ENCODE measurements at regions not wholly inside any gene's neighbourhood (a gene's known extent, or its start where the extent isn't known, plus 50 kb on each side); places are given as distances from the start of the nearest gene placed in this dataset.

DNA sequence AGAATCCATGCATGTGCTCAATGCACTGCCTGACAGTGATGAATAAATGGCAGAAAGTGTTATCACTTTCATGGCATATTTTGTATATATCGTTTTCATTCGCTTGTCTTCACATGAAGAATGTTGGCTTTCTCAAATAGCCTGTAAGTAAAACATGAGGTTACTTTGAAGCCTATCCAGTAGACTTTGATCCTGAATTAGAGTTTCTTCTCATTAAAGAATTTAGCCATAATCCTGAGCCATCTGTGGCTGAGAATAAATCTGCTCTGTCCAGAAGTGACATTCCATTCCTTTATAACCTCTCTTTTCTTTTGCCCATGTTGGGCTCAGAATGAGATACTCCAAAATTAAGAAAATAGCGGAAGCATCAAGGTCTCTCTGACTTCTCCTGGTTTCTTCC, 1071.7 kb upstream of the TENM4 start:
- H3K27ac ChIP-seq (ENCODE audit: low read depth, low read length): no peak overlapping the region
- H3K36me3 ChIP-seq (ENCODE audit: control insufficient read depth, low read length): no peaks in the 10 kb centered on the region
- no peaks in the 10 kb centered on the region for H3F3A ChIP-seq (ENCODE audit: control insufficient read depth, insufficient read depth)
- no peak for TF ChIP-seq EZH2phosphoT487 (IDR thresholded peaks at IDR 0.05; ENCODE audit: borderline replicate concordance, low read length)
- TF ChIP-seq, protein P1, sequence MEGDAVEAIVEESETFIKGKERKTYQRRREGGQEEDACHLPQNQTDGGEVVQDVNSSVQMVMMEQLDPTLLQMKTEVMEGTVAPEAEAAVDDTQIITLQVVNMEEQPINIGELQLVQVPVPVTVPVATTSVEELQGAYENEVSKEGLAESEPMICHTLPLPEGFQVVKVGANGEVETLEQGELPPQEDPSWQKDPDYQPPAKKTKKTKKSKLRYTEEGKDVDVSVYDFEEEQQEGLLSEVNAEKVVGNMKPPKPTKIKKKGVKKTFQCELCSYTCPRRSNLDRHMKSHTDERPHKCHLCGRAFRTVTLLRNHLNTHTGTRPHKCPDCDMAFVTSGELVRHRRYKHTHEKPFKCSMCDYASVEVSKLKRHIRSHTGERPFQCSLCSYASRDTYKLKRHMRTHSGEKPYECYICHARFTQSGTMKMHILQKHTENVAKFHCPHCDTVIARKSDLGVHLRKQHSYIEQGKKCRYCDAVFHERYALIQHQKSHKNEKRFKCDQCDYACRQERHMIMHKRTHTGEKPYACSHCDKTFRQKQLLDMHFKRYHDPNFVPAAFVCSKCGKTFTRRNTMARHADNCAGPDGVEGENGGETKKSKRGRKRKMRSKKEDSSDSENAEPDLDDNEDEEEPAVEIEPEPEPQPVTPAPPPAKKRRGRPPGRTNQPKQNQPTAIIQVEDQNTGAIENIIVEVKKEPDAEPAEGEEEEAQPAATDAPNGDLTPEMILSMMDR (IDR thresholded peaks at IDR 0.05; ENCODE audit: low read depth, low read length, poor library complexity, severe bottlenecking): no peak
- H3K9me3 ChIP-seq (ENCODE audit: control insufficient read depth, insufficient read depth, low read length): no peaks in the 10 kb centered on the region
- H3K27me3 ChIP-seq (ENCODE audit: control insufficient read depth, low read length): no peaks in the 10 kb centered on the region
- no peaks in the 10 kb centered on the region for H3K79me2 ChIP-seq (ENCODE audit: control insufficient read depth, low read length)
- no peak overlapping the region for H3K4me2 ChIP-seq (ENCODE audit: low read length)
- no peaks in the 10 kb centered on the region for H4K20me1 ChIP-seq (ENCODE audit: control insufficient read depth, insufficient read depth, low read depth, low read length)
- H3K4me1 ChIP-seq (ENCODE audit: control insufficient read depth, low read length): no peaks in the 10 kb centered on the region
- no peak overlapping the region for H3K4me3 ChIP-seq (ENCODE audit: low read length)
- no peaks in the 10 kb centered on the region for H3K9me2 ChIP-seq (replicated peaks; ENCODE audit: control insufficient read depth, low read length)

GRCh38 chr11:80505771-80506170, 1064.9 kb upstream of the TENM4 start:
- H3K79me2 ChIP-seq (ENCODE audit: control insufficient read depth, low read length): no peaks in the 10 kb centered on the region
- H4K20me1 ChIP-seq (ENCODE audit: control insufficient read depth, insufficient read depth, low read depth, low read length): no peaks in the 10 kb centered on the region
- H3K27me3 ChIP-seq (ENCODE audit: control insufficient read depth, low read length): no peaks in the 10 kb centered on the region
- H3K9me2 ChIP-seq (replicated peaks; ENCODE audit: control insufficient read depth, low read length): no peaks in the 10 kb centered on the region
- H3K27ac ChIP-seq (ENCODE audit: low read depth, low read length): no peak overlapping the region
- no peak for TF ChIP-seq EZH2phosphoT487 (IDR thresholded peaks at IDR 0.05; ENCODE audit: borderline replicate concordance, low read length)
- TF ChIP-seq, protein P1 (IDR thresholded peaks at IDR 0.05; ENCODE audit: low read depth, low read length, poor library complexity, severe bottlenecking): no peak
- H3K4me2 ChIP-seq (ENCODE audit: low read length): no peak overlapping the region
- H3K9me3 ChIP-seq (ENCODE audit: control insufficient read depth, insufficient read depth, low read length): no peaks in the 10 kb centered on the region
- H3K36me3 ChIP-seq (ENCODE audit: control insufficient read depth, low read length): no peaks in the 10 kb centered on the region
- H3F3A ChIP-seq (ENCODE audit: control insufficient read depth, insufficient read depth): no peaks in the 10 kb centered on the region
- no peak overlapping the region for H3K4me3 ChIP-seq (ENCODE audit: low read length)
- H3K4me1 ChIP-seq (ENCODE audit: control insufficient read depth, low read length): no peaks in the 10 kb centered on the region

DNA sequence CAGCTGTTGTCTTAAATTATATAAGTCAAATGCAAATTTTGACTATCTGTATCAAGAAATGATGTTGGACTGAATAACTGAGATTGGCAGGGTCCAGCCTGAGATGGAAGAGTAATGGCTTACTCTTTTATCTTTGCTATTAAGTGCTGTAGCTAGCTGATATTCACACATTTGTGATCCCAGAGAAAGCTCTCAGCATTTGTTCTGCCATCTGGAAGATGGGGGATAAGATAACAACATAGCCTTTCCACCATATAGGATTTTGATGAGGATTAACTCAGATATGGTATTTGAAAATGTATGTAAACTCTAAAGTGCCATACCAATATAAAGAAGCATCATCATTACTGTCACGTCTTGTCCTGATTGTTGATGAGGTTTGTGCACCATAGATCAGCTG, 1063.2 kb upstream of the TENM4 start:
- TF ChIP-seq, protein P1 (IDR thresholded peaks at IDR 0.05; ENCODE audit: low read depth, low read length, poor library complexity, severe bottlenecking): no peak
- no peak for TF ChIP-seq EZH2phosphoT487 (IDR thresholded peaks at IDR 0.05; ENCODE audit: borderline replicate concordance, low read length)
- no peaks in the 10 kb centered on the region for H3K9me2 ChIP-seq (replicated peaks; ENCODE audit: control insufficient read depth, low read length)

DNA sequence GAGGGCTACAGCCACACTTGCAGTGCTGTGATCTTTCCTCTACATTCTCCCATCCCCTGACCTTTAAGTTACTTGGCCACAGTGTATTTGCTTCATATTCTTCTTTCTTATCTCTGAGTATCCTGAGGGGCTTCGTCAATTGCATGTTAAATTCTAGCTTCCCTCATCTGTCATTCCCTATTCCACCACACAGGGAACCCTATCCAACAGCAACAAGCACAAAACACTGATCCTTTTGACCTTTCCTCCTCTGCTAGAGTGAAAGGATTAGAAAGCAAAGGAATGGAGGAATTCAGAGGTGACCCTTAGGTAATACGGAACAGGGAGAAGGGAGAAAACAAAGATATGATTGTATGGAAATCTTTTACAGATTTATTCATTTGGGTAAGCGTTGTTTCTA, 1061.7 kb upstream of the TENM4 start:
- Histone ChIP-seq H3K9me3 (ENCODE audit: control insufficient read depth, insufficient read depth, low read length) (no peaks in the 10 kb centered on the region), H3K79me2 (ENCODE audit: control insufficient read depth, low read length) (no peaks in the 10 kb centered on the region), H4K20me1 (ENCODE audit: control insufficient read depth, insufficient read depth, low read depth, low read length) (no peaks in the 10 kb centered on the region), H3K27me3 (ENCODE audit: control insufficient read depth, low read length) (no peaks in the 10 kb centered on the region), H3K4me2 (ENCODE audit: low read length) (no peak overlapping the region), H3F3A (ENCODE audit: control insufficient read depth, insufficient read depth) (no peaks in the 10 kb centered on the region), H3K9me2 (replicated peaks; ENCODE audit: control insufficient read depth, low read length) (no peaks in the 10 kb centered on the region), H3K4me1 (ENCODE audit: control insufficient read depth, low read length) (no peaks in the 10 kb centered on the region), H3K36me3 (ENCODE audit: control insufficient read depth, low read length) (no peaks in the 10 kb centered on the region), H3K4me3 (ENCODE audit: low read length) (no peak overlapping the region), H3K27ac (ENCODE audit: low read depth, low read length) (no peak overlapping the region)
- no peak for TF ChIP-seq EZH2phosphoT487 (IDR thresholded peaks at IDR 0.05; ENCODE audit: borderline replicate concordance, low read length)
- TF ChIP-seq, protein P1 (IDR thresholded peaks at IDR 0.05; ENCODE audit: low read depth, low read length, poor library complexity, severe bottlenecking): no peak

More for the DNA sequence above, 1063.2 kb upstream of the TENM4 start:
- no peak overlapping the region for H3K27ac ChIP-seq (ENCODE audit: low read depth, low read length)
- no peaks in the 10 kb centered on the region for H3K27me3 ChIP-seq (ENCODE audit: control insufficient read depth, low read length)
- no peaks in the 10 kb centered on the region for H3K4me1 ChIP-seq (ENCODE audit: control insufficient read depth, low read length)
- H3K36me3 ChIP-seq (ENCODE audit: control insufficient read depth, low read length): no peaks in the 10 kb centered on the region
- H3K4me2 ChIP-seq (ENCODE audit: low read length): no peak overlapping the region
- H4K20me1 ChIP-seq (ENCODE audit: control insufficient read depth, insufficient read depth, low read depth, low read length): no peaks in the 10 kb centered on the region
- no peaks in the 10 kb centered on the region for H3K79me2 ChIP-seq (ENCODE audit: control insufficient read depth, low read length)
- no peaks in the 10 kb centered on the region for H3F3A ChIP-seq (ENCODE audit: control insufficient read depth, insufficient read depth)
- H3K9me3 ChIP-seq (ENCODE audit: control insufficient read depth, insufficient read depth, low read length): no peaks in the 10 kb centered on the region
- H3K4me3 ChIP-seq (ENCODE audit: low read length): no peak overlapping the region
